ENCODE measurements at regions not wholly inside any gene's neighbourhood (a gene's known extent, or its start where the extent isn't known, plus 50 kb on each side); places are given as distances from the start of the nearest gene placed in this dataset.

GRCh38 chr2:81894451-81894990 lies 1590.0 kb upstream of the LRRTM1 start:
- H3K27ac ChIP-seq (ENCODE audit: low read length) = no peak overlapping the region
- no peak for TF ChIP-seq CTCF (IDR thresholded peaks at IDR 0.05; ENCODE audit: borderline replicate concordance, extremely low read depth, low read length, poor library complexity, severe bottlenecking)
- no peak for TF ChIP-seq EZH2 (IDR thresholded peaks at IDR 0.05; ENCODE audit: borderline replicate concordance, low read depth, low read length, severe bottlenecking)
- no peak overlapping the region for H3K4me3 ChIP-seq (ENCODE audit: low read depth in 1 of 2, low read length in 2 of 2)
- H3K4me1 ChIP-seq (ENCODE audit: insufficient read depth, low read length) = no peaks in the 10 kb centered on the region
- no peak overlapping the region for H3K4me2 ChIP-seq (ENCODE audit: insufficient read depth, low read length)
- no peaks in the 10 kb centered on the region for H4K20me1 ChIP-seq (ENCODE audit: insufficient read depth, low read length)
- H3K27me3 ChIP-seq (ENCODE audit: insufficient read depth, low read length, poor library complexity) = no peaks in the 10 kb centered on the region
- H3K36me3 ChIP-seq (ENCODE audit: insufficient read depth, low read length) = no peaks in the 10 kb centered on the region
- no peak overlapping the region for H2AFZ ChIP-seq (ENCODE audit: low read depth, low read length)
- no peak for ATAC-seq (ENCODE audit: insufficient read depth, low read depth)
- DNase-seq = no peak
- no peaks in the 10 kb centered on the region for H3K9me3 ChIP-seq (ENCODE audit: insufficient read depth, low read length, severe bottlenecking)
- H3K9ac ChIP-seq (ENCODE audit: low read depth, low read length) = no peak overlapping the region
- H3K79me2 ChIP-seq (ENCODE audit: insufficient read depth, low read length) = no peaks in the 10 kb centered on the region

GRCh38 chr2:81876624-81877023 lies 1572.1 kb upstream of the LRRTM1 start:
- H3K4me2 ChIP-seq (ENCODE audit: insufficient read depth, low read length) = no peak overlapping the region
- no peaks in the 10 kb centered on the region for H3K79me2 ChIP-seq (ENCODE audit: insufficient read depth, low read length)
- no peak for TF ChIP-seq CTCF (IDR thresholded peaks at IDR 0.05; ENCODE audit: borderline replicate concordance, extremely low read depth, low read length, poor library complexity, severe bottlenecking)
- TF ChIP-seq EZH2 (IDR thresholded peaks at IDR 0.05; ENCODE audit: borderline replicate concordance, low read depth, low read length, severe bottlenecking) = no peak
- no peaks in the 10 kb centered on the region for H4K20me1 ChIP-seq (ENCODE audit: insufficient read depth, low read length)
- H3K4me1 ChIP-seq (ENCODE audit: insufficient read depth, low read length) = no peaks in the 10 kb centered on the region
- H3K27me3 ChIP-seq (ENCODE audit: insufficient read depth, low read length, poor library complexity) = no peaks in the 10 kb centered on the region
- H3K36me3 ChIP-seq (ENCODE audit: insufficient read depth, low read length) = no peaks in the 10 kb centered on the region
- no peaks in the 10 kb centered on the region for H3K9me3 ChIP-seq (ENCODE audit: insufficient read depth, low read length, severe bottlenecking)
- no peak overlapping the region for H3K4me3 ChIP-seq (ENCODE audit: low read depth in 1 of 2, low read length in 2 of 2)
- DNase-seq (no peak), ATAC-seq (ENCODE audit: insufficient read depth, low read depth) (no peak)
- H3K27ac ChIP-seq (ENCODE audit: low read length) = no peak overlapping the region
- H2AFZ ChIP-seq (ENCODE audit: low read depth, low read length) = no peak overlapping the region
- no peak overlapping the region for H3K9ac ChIP-seq (ENCODE audit: low read depth, low read length)

GRCh38 chr2:81872006-81872405 lies 1567.5 kb upstream of the LRRTM1 start:
- TF ChIP-seq CTCF (IDR thresholded peaks at IDR 0.05; ENCODE audit: borderline replicate concordance, extremely low read depth, low read length, poor library complexity, severe bottlenecking) = no peak
- TF ChIP-seq EZH2 (IDR thresholded peaks at IDR 0.05; ENCODE audit: borderline replicate concordance, low read depth, low read length, severe bottlenecking) = no peak
- H2AFZ ChIP-seq (ENCODE audit: low read depth, low read length) = no peak overlapping the region
- no peaks in the 10 kb centered on the region for H3K4me1 ChIP-seq (ENCODE audit: insufficient read depth, low read length)

GRCh38 chr2:81870119-81870518 lies 1565.6 kb upstream of the LRRTM1 start:
- no peak overlapping the region for H3K4me2 ChIP-seq (ENCODE audit: insufficient read depth, low read length)
- no peaks in the 10 kb centered on the region for H3K9me3 ChIP-seq (ENCODE audit: insufficient read depth, low read length, severe bottlenecking)
- H4K20me1 ChIP-seq (ENCODE audit: insufficient read depth, low read length) = no peaks in the 10 kb centered on the region
- H3K79me2 ChIP-seq (ENCODE audit: insufficient read depth, low read length) = no peaks in the 10 kb centered on the region
- no peaks in the 10 kb centered on the region for H3K36me3 ChIP-seq (ENCODE audit: insufficient read depth, low read length)
- TF ChIP-seq EZH2 (IDR thresholded peaks at IDR 0.05; ENCODE audit: borderline replicate concordance, low read depth, low read length, severe bottlenecking) (no peak), CTCF (IDR thresholded peaks at IDR 0.05; ENCODE audit: borderline replicate concordance, extremely low read depth, low read length, poor library complexity, severe bottlenecking) (no peak)
- H2AFZ ChIP-seq (ENCODE audit: low read depth, low read length) = no peak overlapping the region
- no peak overlapping the region for H3K9ac ChIP-seq (ENCODE audit: low read depth, low read length)
- no peak overlapping the region for H3K27ac ChIP-seq (ENCODE audit: low read length)
- no peak for DNase-seq
- H3K4me3 ChIP-seq (ENCODE audit: low read depth in 1 of 2, low read length in 2 of 2) = no peak overlapping the region
- no peaks in the 10 kb centered on the region for H3K4me1 ChIP-seq (ENCODE audit: insufficient read depth, low read length)
- ATAC-seq (ENCODE audit: insufficient read depth, low read depth) = no peak
- H3K27me3 ChIP-seq (ENCODE audit: insufficient read depth, low read length, poor library complexity) = no peaks in the 10 kb centered on the region

More at GRCh38 chr2:81872006-81872405, 1567.5 kb upstream of the LRRTM1 start:
- ATAC-seq (ENCODE audit: insufficient read depth, low read depth) (no peak), DNase-seq (no peak)
- H3K79me2 ChIP-seq (ENCODE audit: insufficient read depth, low read length) = no peaks in the 10 kb centered on the region
- no peaks in the 10 kb centered on the region for H3K9me3 ChIP-seq (ENCODE audit: insufficient read depth, low read length, severe bottlenecking)
- no peaks in the 10 kb centered on the region for H4K20me1 ChIP-seq (ENCODE audit: insufficient read depth, low read length)
- H3K9ac ChIP-seq (ENCODE audit: low read depth, low read length) = no peak overlapping the region
- H3K4me3 ChIP-seq (ENCODE audit: low read depth in 1 of 2, low read length in 2 of 2) = no peak overlapping the region
- H3K27me3 ChIP-seq (ENCODE audit: insufficient read depth, low read length, poor library complexity) = no peaks in the 10 kb centered on the region
- no peaks in the 10 kb centered on the region for H3K36me3 ChIP-seq (ENCODE audit: insufficient read depth, low read length)
- H3K27ac ChIP-seq (ENCODE audit: low read length) = no peak overlapping the region
- H3K4me2 ChIP-seq (ENCODE audit: insufficient read depth, low read length) = no peak overlapping the region
